H9 (cell line): ENCODE measurements at regions not wholly inside any gene's neighbourhood (a gene's known extent, or its start where the extent isn't known, plus 50 kb on each side); places are given as distances from the start of the nearest gene placed in this dataset.

Source experiments
- DNase-seq: peaks from one replicate; pipeline ENCODE4 v3.0.0-alpha.2; 2017
- H2AFZ ChIP-seq: one replicate; pipeline ENCODE4 v1.6.1; 2013; ENCODE audit warnings: mild to moderate bottlenecking, low read length, control low read depth, moderate library complexity
- H2AK5ac ChIP-seq: 2 replicates; pipeline ENCODE4 v1.6.1; 2013; ENCODE audit warnings: low read length, control low read depth, mixed read lengths; ENCODE audit not compliant: insufficient read length
- H2BK120ac ChIP-seq: one replicate; pipeline ENCODE4 v1.6.1; 2013; ENCODE audit warnings: low read depth, mild to moderate bottlenecking, low read length, control low read depth, inconsistent platforms; ENCODE audit not compliant: poor library complexity, severe bottlenecking
- H2BK12ac ChIP-seq: 2 replicates; pipeline ENCODE4 v1.6.1; 2013; ENCODE audit warnings: low read length, control low read depth, mixed read lengths, low read depth; ENCODE audit not compliant: insufficient read length
- H2BK15ac ChIP-seq: 2 replicates; pipeline ENCODE4 v1.6.1; 2013; ENCODE audit warnings: low read depth, low read length, control low read depth
- H2BK20ac ChIP-seq: one replicate; pipeline ENCODE4 v1.6.1; 2013; ENCODE audit warnings: low read depth, mild to moderate bottlenecking, low read length, control low read depth, inconsistent platforms; ENCODE audit not compliant: poor library complexity, severe bottlenecking
- H2BK5ac ChIP-seq: 2 replicates; pipeline ENCODE4 v1.6.1; 2013; ENCODE audit warnings: low read length, control low read depth, mixed read lengths; ENCODE audit not compliant: insufficient read length
- H3K14ac ChIP-seq: 2 replicates; pipeline ENCODE4 v1.6.1; 2013; ENCODE audit warnings: low read length, control low read depth; ENCODE audit not compliant: insufficient read depth
- H3K18ac ChIP-seq: 2 replicates; pipeline ENCODE4 v1.6.1; 2013; ENCODE audit warnings: low read depth, mild to moderate bottlenecking, mixed read lengths, low read length, control low read depth; ENCODE audit not compliant: insufficient read length
- H3K23ac ChIP-seq: 2 replicates; pipeline ENCODE4 v1.6.1; 2013; ENCODE audit warnings: low read length, control low read depth, mixed read lengths, low read depth; ENCODE audit not compliant: insufficient read length
- H3K23me2 ChIP-seq: 2 replicates; pipeline ENCODE4 v1.6.1; 2013; ENCODE audit warnings: low read depth, mild to moderate bottlenecking, mixed read lengths, low read length, control low read depth; ENCODE audit not compliant: insufficient read length, poor library complexity, severe bottlenecking
- H3K27ac ChIP-seq: 2 replicates; pipeline ENCODE4 v1.5.1; 2013; ENCODE audit warnings: low read length, control low read depth, mixed read lengths, low read depth; ENCODE audit not compliant: insufficient read length
- H3K27me3 ChIP-seq: 2 replicates; pipeline ENCODE4 v1.6.1; 2013; ENCODE audit warnings: low read length, control low read depth, inconsistent platforms; ENCODE audit not compliant: insufficient read depth
- H3K4ac ChIP-seq: 2 replicates; pipeline ENCODE4 v1.6.1; 2013; ENCODE audit warnings: low read depth, mild to moderate bottlenecking, control low read depth, inconsistent platforms, low read length, moderate library complexity
- H3K4me1 ChIP-seq: 2 replicates; pipeline ENCODE4 v1.6.1; 2013; ENCODE audit warnings: low read length, control low read depth, inconsistent platforms; ENCODE audit not compliant: insufficient read depth
- H3K4me2 ChIP-seq: 2 replicates; pipeline ENCODE4 v1.6.1; 2013; ENCODE audit warnings: low read length, control low read depth, mixed read lengths; ENCODE audit not compliant: insufficient read length, insufficient read depth
- H3K56ac ChIP-seq: 2 replicates; pipeline ENCODE4 v1.6.1; 2013; ENCODE audit warnings: low read depth, mild to moderate bottlenecking, mixed read lengths, low read length, control low read depth; ENCODE audit not compliant: insufficient read length
- H3K79me1 ChIP-seq: 2 replicates; pipeline ENCODE4 v1.6.1; 2013; ENCODE audit warnings: low read depth, mild to moderate bottlenecking, moderate library complexity, low read length, control low read depth, inconsistent platforms; ENCODE audit not compliant: insufficient read depth, poor library complexity, severe bottlenecking
- H3K79me2 ChIP-seq: 2 replicates; pipeline ENCODE4 v1.6.1; 2013; ENCODE audit warnings: low read length, control low read depth, inconsistent platforms; ENCODE audit not compliant: insufficient read depth
- H3K9ac ChIP-seq: 2 replicates; pipeline ENCODE4 v1.6.1; 2013; ENCODE audit warnings: low read length, control low read depth, mixed read lengths; ENCODE audit not compliant: insufficient read length; ENCODE audit errors: extremely low read depth
- H3K9me3 ChIP-seq: one replicate; pipeline ENCODE4 v1.6.1; 2013; ENCODE audit warnings: low read depth, low read length, inconsistent platforms; ENCODE audit not compliant: control insufficient read depth
- H3T11ph ChIP-seq: one replicate; pipeline ENCODE4 v1.6.1; 2013; ENCODE audit warnings: mild to moderate bottlenecking, low read length, control low read depth, inconsistent platforms
- H4K20me1 ChIP-seq: one replicate; pipeline ENCODE4 v1.6.1; 2013; ENCODE audit not compliant: control insufficient read depth, insufficient read length, insufficient read depth
- H4K5ac ChIP-seq: 2 replicates; pipeline ENCODE4 v1.6.1; 2013; ENCODE audit warnings: low read depth, mild to moderate bottlenecking, mixed read lengths, low read length, control low read depth; ENCODE audit not compliant: insufficient read length
- H4K8ac ChIP-seq: replicated peaks from 2 replicates; pipeline ENCODE4 v1.6.1; 2013; ENCODE audit warnings: low read length, control low read depth, mixed read lengths, low read depth; ENCODE audit not compliant: insufficient read length
- H4K91ac ChIP-seq: 2 replicates; pipeline ENCODE4 v1.6.1; 2013; ENCODE audit warnings: low read depth, mild to moderate bottlenecking, moderate library complexity, mixed read lengths, low read length, control low read depth; ENCODE audit not compliant: insufficient read length
- H3K27ac Mint-ChIP-seq, 3 experiments: 2 replicates in 2 of 3; 3 replicates in 1 of 3; pipeline ENCODE4 v1.8.0; 2020 to 2021; ENCODE audit warnings: mixed read lengths in 3 of 3, mild to moderate bottlenecking in 1 of 3, moderate library complexity in 1 of 3
- H3K27me3 Mint-ChIP-seq: 2 replicates; pipeline ENCODE4 v1.8.0; 2021; ENCODE audit warnings: low read depth, mild to moderate bottlenecking, moderate library complexity, mixed read lengths
- H3K36me3 Mint-ChIP-seq, 3 experiments: 2 replicates in 2 of 3; 3 replicates in 1 of 3; pipeline ENCODE4 v1.8.0; 2020 to 2021; ENCODE audit warnings: low read depth in 3 of 3, mixed read lengths in 3 of 3; ENCODE audit not compliant: insufficient read depth in 1 of 3
- H3K4me1 Mint-ChIP-seq, 2 experiments: 2 replicates each; pipeline ENCODE4 v1.8.0; 2020; ENCODE audit warnings: mixed read lengths in 2 of 2
- H3K4me3 Mint-ChIP-seq, 2 experiments: 2 replicates in 1 of 2; 3 replicates in 1 of 2; pipeline ENCODE4 v1.8.0; 2020 to 2021; ENCODE audit warnings: mild to moderate bottlenecking in 2 of 2, mixed read lengths in 2 of 2, moderate library complexity in 1 of 2
- H3K9me3 Mint-ChIP-seq, 2 experiments: 2 replicates in 1 of 2; 3 replicates in 1 of 2; pipeline ENCODE4 v1.8.0; 2020; ENCODE audit warnings: mild to moderate bottlenecking in 2 of 2, mixed read lengths in 2 of 2, moderate library complexity in 1 of 2
- WGBS: extraction: QIAGEN DNeasy Blood & Tissue Kit; methylation state at CpG from one replicate; pipeline ENCODE4 v1.1.7; 2013; ENCODE audit warnings: missing lambda C conversion rate, low lambda C conversion rate, mixed read lengths; ENCODE audit not compliant: insufficient read length; ENCODE audit errors: extremely low coverage; 5-methylcytosine and 5-hydroxymethylcytosine counted together
- TF ChIP-seq, protein P1 (sequence below): fragments of 200-600 bp; sonication (generic); conservative IDR thresholded peaks from 3 replicates; pipeline ENCODE4 v1.8.0; 2021; ENCODE audit warnings: antibody characterized with exemption, mild to moderate bottlenecking

- Histone ChIP-seq H4K20me1 (no peaks in the 10 kb centered on the region), H2BK20ac (no peak overlapping the region), H2AK5ac (no peak overlapping the region), H3K23me2 (no peaks in the 10 kb centered on the region), H3T11ph (no peak overlapping the region), H3K9ac (no peak overlapping the region), H2AFZ (no peak overlapping the region), H3K14ac (no peak overlapping the region), H3K79me1 (no peaks in the 10 kb centered on the region), H2BK12ac (no peak overlapping the region), H3K56ac (no peak overlapping the region), H3K79me2 (no peaks in the 10 kb centered on the region), H4K5ac (no peak overlapping the region), H4K8ac (no peak overlapping the region), H3K18ac (no peak overlapping the region), H3K4me2 (no peak overlapping the region), H3K23ac (no peak overlapping the region), H3K27ac (no peak overlapping the region), H2BK120ac (no peak overlapping the region), H3K4me1 (peaks cover 5% of the 10 kb centered on the region; the same call in 1 of the 2 replicates), H4K91ac (no peak overlapping the region), H3K27me3 (no peaks in the 10 kb centered on the region), H3K4ac (no peak overlapping the region), H2BK15ac (no peak overlapping the region), H2BK5ac (no peak overlapping the region), H3K9me3 (no peaks in the 10 kb centered on the region)
- whole genome bisulfite sequencing: no CpG with 5 or more reads among the region's 2 CpGs
- Mint-ChIP-seq H3K4me3 (no peak overlapping the region), H3K9me3 (no peaks in the 10 kb centered on the region), H3K27me3 (no peaks in the 10 kb centered on the region), H3K27ac (no peak overlapping the region), H3K36me3 (no peaks in the 10 kb centered on the region; a peak in 1 of 7 replicates), H3K4me1 (peaks cover 7 to 9% of the 10 kb centered on the region in 2 experiments)
- DNase-seq: no peak
- TF ChIP-seq, protein P1, sequence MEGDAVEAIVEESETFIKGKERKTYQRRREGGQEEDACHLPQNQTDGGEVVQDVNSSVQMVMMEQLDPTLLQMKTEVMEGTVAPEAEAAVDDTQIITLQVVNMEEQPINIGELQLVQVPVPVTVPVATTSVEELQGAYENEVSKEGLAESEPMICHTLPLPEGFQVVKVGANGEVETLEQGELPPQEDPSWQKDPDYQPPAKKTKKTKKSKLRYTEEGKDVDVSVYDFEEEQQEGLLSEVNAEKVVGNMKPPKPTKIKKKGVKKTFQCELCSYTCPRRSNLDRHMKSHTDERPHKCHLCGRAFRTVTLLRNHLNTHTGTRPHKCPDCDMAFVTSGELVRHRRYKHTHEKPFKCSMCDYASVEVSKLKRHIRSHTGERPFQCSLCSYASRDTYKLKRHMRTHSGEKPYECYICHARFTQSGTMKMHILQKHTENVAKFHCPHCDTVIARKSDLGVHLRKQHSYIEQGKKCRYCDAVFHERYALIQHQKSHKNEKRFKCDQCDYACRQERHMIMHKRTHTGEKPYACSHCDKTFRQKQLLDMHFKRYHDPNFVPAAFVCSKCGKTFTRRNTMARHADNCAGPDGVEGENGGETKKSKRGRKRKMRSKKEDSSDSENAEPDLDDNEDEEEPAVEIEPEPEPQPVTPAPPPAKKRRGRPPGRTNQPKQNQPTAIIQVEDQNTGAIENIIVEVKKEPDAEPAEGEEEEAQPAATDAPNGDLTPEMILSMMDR: no peak
These were observed 212.2 kb upstream of the CDH11 start for GRCh38 chr16:65334081-65334480.
